ENCODE measurements at regions not wholly inside any gene's neighbourhood (a gene's known extent, or its start where the extent isn't known, plus 50 kb on each side); places are given as distances from the start of the nearest gene placed in this dataset.
"Not testable (repeated sequence)": the region's sequence is repeated elsewhere in the genome, so short reads cannot be mapped to it uniquely, and the experiment has no call there.

DNA sequence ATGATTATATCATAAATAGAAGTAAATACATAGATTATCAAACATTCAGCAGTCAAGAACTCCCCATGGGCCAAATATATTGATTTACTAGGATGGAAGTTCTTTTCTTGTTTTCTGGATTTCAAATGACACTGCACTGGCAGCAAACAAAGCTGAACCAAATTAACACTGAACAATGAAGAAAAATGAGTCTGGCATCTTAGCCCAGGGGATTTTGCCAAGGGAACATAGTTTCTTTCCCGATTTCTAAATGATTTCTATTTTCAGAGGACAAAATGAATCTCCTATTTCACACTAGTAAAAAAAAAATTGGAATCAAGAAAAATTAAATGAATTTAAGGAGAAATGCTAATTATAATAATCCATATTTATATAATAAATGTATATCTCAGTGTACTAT is 116.9 kb upstream of the FAM174A start:
- H3K9me3 Mint-ChIP-seq: no peaks in the 10 kb centered on the region
- H3K27me3 Mint-ChIP-seq (ENCODE audit: low read depth): no peaks in the 10 kb centered on the region
- H3K36me3 Mint-ChIP-seq (ENCODE audit: low read depth): no peaks in the 10 kb centered on the region
- TF ChIP-seq, protein P1, sequence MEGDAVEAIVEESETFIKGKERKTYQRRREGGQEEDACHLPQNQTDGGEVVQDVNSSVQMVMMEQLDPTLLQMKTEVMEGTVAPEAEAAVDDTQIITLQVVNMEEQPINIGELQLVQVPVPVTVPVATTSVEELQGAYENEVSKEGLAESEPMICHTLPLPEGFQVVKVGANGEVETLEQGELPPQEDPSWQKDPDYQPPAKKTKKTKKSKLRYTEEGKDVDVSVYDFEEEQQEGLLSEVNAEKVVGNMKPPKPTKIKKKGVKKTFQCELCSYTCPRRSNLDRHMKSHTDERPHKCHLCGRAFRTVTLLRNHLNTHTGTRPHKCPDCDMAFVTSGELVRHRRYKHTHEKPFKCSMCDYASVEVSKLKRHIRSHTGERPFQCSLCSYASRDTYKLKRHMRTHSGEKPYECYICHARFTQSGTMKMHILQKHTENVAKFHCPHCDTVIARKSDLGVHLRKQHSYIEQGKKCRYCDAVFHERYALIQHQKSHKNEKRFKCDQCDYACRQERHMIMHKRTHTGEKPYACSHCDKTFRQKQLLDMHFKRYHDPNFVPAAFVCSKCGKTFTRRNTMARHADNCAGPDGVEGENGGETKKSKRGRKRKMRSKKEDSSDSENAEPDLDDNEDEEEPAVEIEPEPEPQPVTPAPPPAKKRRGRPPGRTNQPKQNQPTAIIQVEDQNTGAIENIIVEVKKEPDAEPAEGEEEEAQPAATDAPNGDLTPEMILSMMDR (IDR thresholded peaks at IDR 0.05; ENCODE audit: unreplicated experiment in 3 of 3): no peak
- no peak overlapping the region for H3K27ac Mint-ChIP-seq
- peaks cover 3% of the 10 kb centered on the region for H3K4me1 Mint-ChIP-seq
- no peak overlapping the region for H3K4me3 Mint-ChIP-seq

DNA sequence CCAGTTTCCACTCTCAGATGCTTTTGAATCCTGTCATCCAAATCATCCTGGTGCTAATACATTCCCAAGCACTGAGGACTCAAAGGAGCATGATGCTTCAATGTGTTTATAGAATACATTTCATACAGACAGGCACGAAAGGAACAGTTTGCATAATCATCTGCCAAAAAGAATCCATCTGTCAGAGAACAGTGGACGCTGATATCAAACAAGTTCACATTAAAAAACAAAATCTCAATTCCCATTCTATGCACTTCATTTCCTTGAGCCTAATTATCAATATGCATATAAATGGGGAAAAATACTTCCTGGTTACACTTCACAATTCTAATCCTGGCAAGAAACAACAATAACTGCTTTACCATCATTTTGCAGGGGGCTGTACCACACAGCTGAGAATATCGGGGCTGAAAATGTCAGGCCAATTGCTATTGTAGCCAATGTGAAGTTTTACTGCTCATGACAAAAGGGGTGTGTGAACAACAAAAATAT is 125.5 kb upstream of the FAM174A start:
- Mint-ChIP-seq H3K4me3 (no peak overlapping the region), H3K4me1 (no peaks in the 10 kb centered on the region), H3K27me3 (ENCODE audit: low read depth) (no peaks in the 10 kb centered on the region), H3K36me3 (ENCODE audit: low read depth) (no peaks in the 10 kb centered on the region), H3K27ac (no peak overlapping the region), H3K9me3 (no peaks in the 10 kb centered on the region)
- TF ChIP-seq, protein P1 (IDR thresholded peaks at IDR 0.05; ENCODE audit: unreplicated experiment in 3 of 3): no peak

DNA sequence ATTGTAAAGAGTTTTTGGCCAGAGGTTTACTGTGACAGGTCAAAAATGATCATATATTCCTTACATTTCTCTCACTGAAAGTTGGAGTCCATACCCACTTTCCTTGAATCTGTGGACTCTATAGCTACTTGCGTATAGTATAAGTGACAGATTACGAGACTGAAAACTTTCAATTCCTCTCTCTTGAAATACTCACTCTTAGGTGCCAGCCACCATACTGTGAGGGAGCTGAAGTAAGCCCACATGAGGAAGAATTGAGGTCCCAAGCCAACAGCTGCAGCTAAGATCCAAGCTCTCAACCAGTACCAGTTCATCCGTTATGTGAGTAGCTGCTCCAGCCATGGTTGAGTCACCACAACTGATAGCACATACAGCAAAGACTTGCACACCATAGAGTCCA is 128.1 kb upstream of the FAM174A start:
- H3K9me3 Mint-ChIP-seq: no peaks in the 10 kb centered on the region

DNA sequence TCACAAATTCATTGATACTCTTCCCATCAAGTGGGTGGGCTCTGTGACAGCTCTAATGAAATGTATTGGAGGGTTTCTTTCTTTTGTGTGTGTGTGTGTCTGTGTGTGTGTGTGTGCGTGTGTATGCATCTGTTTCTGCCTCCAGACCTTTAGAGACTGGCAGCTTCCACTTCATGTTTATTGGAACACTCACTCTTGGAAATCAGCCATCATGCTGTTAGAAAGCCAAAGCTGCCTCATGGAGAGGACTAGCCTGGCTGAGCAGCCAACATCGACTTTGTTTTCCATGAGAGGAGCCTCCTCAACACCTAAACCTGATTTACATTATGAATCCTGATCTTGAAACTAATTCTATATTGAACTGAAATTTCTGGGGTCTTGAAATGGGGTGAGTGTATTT is 128.5 kb upstream of the FAM174A start:
- TF ChIP-seq, protein P1 (IDR thresholded peaks at IDR 0.05; ENCODE audit: unreplicated experiment in 3 of 3): no peak
- H3K4me1 Mint-ChIP-seq: peaks cover 5% of the 10 kb centered on the region
- no peak overlapping the region for H3K27ac Mint-ChIP-seq
- no peaks in the 10 kb centered on the region for H3K27me3 Mint-ChIP-seq (ENCODE audit: low read depth)
- H3K4me3 Mint-ChIP-seq: no peak overlapping the region
- no peaks in the 10 kb centered on the region for H3K9me3 Mint-ChIP-seq
- H3K36me3 Mint-ChIP-seq (ENCODE audit: low read depth): no peaks in the 10 kb centered on the region

More for the DNA sequence above, 128.1 kb upstream of the FAM174A start:
- Mint-ChIP-seq H3K36me3 (ENCODE audit: low read depth) (no peaks in the 10 kb centered on the region), H3K27me3 (ENCODE audit: low read depth) (no peaks in the 10 kb centered on the region), H3K27ac (no peak overlapping the region), H3K4me3 (no peak overlapping the region), H3K4me1 (peaks cover 3% of the 10 kb centered on the region)
- TF ChIP-seq, protein P1 (IDR thresholded peaks at IDR 0.05; ENCODE audit: unreplicated experiment in 3 of 3): no peak

DNA sequence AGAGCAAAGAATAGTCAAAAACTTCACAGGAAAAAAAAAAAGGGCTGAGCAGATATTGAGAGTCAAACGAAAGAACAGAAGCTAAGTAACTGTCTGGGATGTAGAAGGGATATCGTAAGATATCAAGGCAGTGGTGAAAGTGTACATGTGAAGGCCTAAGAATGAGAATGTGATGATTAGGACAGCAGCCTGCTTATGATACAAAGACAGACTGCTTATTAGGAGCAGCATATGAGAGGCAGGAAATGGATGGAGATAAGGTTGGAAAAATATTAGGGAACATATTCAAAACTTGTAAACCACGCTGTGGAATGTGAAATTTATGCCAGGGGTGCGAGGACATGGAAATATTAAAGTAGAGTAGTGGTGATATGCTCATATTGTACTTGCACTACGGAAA is 133.1 kb upstream of the FAM174A start:
- no peaks in the 10 kb centered on the region for H3K27me3 Mint-ChIP-seq (ENCODE audit: low read depth)
- no peaks in the 10 kb centered on the region for H3K9me3 Mint-ChIP-seq
- TF ChIP-seq, protein P1 (IDR thresholded peaks at IDR 0.05; ENCODE audit: unreplicated experiment in 3 of 3): no peak
- no peaks in the 10 kb centered on the region for H3K36me3 Mint-ChIP-seq (ENCODE audit: low read depth)
- peaks cover 14% of the 10 kb centered on the region for H3K4me1 Mint-ChIP-seq
- no peak overlapping the region for H3K4me3 Mint-ChIP-seq
- H3K27ac Mint-ChIP-seq: no peak overlapping the region

DNA sequence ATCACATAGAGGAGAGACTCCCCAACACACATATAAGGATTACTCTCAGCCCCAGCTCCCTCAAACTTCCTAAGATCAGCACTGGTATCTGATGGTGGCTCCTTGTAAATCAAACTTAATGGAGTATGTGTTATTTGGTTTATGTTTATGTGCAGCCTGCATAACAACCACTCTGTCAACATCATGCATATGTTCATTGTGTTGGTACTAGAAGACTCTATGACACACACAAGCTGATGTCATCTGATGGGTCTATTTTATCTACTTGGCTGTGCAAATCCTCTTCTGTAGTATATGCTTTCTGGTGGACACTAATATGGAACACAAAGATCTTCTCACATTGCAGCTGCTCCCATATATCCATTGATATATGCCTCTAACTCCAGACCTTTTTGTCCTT is 134.0 kb upstream of the FAM174A start:
- Mint-ChIP-seq H3K36me3 (ENCODE audit: low read depth) (no peaks in the 10 kb centered on the region), H3K4me1 (peaks cover 14% of the 10 kb centered on the region), H3K27ac (peak overlapping the region in 1 of 3 experiments; percentile 7), H3K4me3 (no peak overlapping the region), H3K27me3 (ENCODE audit: low read depth) (no peaks in the 10 kb centered on the region), H3K9me3 (no peaks in the 10 kb centered on the region)
- TF ChIP-seq, protein P1 (IDR thresholded peaks at IDR 0.05; ENCODE audit: unreplicated experiment in 3 of 3): no peak

DNA sequence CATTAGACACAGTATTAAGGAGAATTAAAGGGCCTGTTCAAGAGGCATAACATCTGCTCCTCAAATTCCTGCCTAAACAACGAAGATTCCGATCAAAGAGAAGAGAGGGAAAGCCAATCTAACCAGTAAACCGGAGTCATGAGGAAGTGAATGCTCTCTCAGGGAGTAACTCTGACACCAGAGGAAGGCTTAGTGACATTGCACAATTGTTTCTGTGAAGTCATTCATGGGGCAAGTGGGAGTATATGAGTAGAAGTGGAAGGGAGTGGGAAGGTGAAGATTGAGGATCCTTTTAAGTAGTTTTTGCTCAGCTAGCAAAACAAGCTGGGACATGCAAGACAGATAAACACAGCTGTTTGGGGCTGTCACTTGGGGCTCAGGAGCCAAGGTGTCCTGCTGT is 136.4 kb upstream of the FAM174A start:
- not testable (repeated sequence) for H3K9me3 Mint-ChIP-seq; H3K36me3 Mint-ChIP-seq (ENCODE audit: low read depth); H3K27me3 Mint-ChIP-seq (ENCODE audit: low read depth)
- Mint-ChIP-seq H3K27ac (peak overlapping the region; percentile 15 to 80 (median 57)), H3K4me1 (peaks cover 14% of the 10 kb centered on the region), H3K4me3 (peak overlapping the region in 1 of 3 experiments; percentile 5)

DNA sequence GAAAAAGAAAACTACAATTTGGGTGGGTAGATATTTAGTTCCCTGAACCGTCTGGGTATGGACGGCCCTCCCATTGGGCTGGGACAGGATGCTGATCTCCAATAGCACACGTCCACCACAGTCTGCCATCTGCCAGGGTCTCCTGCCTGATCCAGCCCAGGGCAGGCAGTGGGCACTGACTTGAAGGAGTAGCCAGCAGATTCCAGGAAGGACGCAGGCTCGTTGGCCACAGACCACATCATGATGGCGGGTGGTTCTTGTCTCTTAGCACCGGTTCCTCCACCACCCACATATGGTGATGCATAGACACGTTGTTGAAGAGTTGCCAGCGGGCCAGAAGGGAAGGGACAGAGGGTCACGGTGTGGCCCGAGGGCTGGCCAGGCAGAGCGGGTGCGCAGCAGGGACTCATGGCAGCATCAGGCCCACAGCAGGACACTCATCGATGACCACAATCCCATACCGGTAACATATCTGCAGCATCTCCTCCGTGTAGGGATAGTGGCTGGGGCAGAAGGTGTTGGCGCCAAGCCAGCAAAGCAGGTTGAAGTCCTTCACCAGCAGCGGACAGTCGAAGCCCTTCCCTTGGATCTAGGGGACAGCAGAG is 155.8 kb upstream of the FAM174A start:
- H3K9me3 Mint-ChIP-seq; H3K4me1 Mint-ChIP-seq; H3K4me3 Mint-ChIP-seq; H3K36me3 Mint-ChIP-seq (ENCODE audit: low read depth); H3K27ac Mint-ChIP-seq; H3K27me3 Mint-ChIP-seq (ENCODE audit: low read depth): not testable (repeated sequence)

Measured in nephron (organoid).